ENCODE measurements at regions not wholly inside any gene's neighbourhood (a gene's known extent, or its start where the extent isn't known, plus 50 kb on each side); places are given as distances from the start of the nearest gene placed in this dataset.

DNA sequence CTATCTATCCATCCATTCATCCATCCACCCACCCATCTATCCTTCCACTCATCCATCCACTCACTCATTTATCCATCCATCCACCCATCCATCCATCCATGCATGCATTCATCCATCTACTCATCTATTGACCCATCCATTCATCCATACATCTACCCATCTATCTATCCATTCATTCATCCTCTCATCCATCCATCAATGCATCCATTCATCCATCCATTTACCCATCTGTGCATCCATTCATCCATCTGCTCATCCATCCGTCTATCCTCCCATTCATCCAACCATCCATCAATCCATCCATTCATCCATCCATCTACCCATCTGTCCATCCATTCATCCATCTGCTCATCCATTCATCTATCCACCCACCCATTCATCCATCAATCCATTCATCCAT is 224.5 kb upstream of the MAF start:
- no peak overlapping the region for H3K4me3 Mint-ChIP-seq
- no peaks in the 10 kb centered on the region for H3K36me3 Mint-ChIP-seq (ENCODE audit: low read depth)
- ATAC-seq (replicated peaks), result no peak
- H3K9me3 Mint-ChIP-seq, result no peaks in the 10 kb centered on the region
- no peak overlapping the region for H3K27ac Mint-ChIP-seq
- no peaks in the 10 kb centered on the region for H3K4me1 Mint-ChIP-seq
- H3K27me3 Mint-ChIP-seq, result peaks cover 4% of the 10 kb centered on the region

DNA sequence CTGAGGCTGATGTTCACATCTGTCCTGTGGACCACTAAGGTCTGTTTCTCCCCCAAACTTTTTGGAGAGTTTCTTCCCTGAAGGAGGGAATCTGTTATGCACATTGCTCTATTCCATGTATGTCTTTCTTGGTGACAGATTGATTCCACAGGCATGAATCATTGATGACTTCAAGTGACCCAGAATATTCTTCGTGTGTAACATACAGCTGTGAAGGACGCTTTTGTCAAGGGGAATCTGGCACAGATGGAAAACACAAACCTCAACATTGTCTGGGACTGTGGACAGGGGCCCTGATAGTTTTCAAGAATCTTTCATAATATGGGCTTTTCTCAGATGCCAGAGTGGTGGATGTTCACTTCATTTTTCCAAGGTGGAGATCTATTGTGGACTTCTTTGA is 223.1 kb upstream of the MAF start:
- H3K27ac Mint-ChIP-seq, result no peak overlapping the region
- ATAC-seq (replicated peaks), result peak; percentile 34
- H3K9me3 Mint-ChIP-seq, result no peaks in the 10 kb centered on the region
- H3K4me1 Mint-ChIP-seq, result no peaks in the 10 kb centered on the region
- no peaks in the 10 kb centered on the region for H3K36me3 Mint-ChIP-seq (ENCODE audit: low read depth)
- H3K4me3 Mint-ChIP-seq, result no peak overlapping the region
- no peaks in the 10 kb centered on the region for H3K27me3 Mint-ChIP-seq

DNA sequence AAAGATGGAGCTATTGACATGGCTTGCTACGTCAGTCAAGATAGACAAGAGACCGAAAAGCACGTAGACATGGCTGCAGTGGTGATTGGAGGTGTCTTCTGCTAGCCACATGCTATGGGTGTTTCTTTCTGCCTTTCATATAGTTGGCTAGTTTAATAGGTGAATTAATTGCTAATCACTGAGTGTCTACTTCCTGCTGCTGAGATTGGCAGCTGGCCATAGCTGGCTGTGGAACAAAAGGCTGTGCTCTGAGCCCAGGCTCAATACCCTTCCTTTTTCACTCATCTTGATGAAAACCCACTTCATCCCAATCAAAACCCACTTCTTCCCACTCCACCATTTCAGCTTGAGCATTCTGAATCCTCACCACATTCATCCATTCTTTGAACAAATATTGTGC is 221.4 kb upstream of the MAF start:
- Mint-ChIP-seq H3K36me3 (ENCODE audit: low read depth) (no peaks in the 10 kb centered on the region), H3K27ac (no peak overlapping the region), H3K9me3 (no peaks in the 10 kb centered on the region), H3K27me3 (no peaks in the 10 kb centered on the region), H3K4me3 (no peak overlapping the region), H3K4me1 (no peaks in the 10 kb centered on the region)
- no peak for ATAC-seq (replicated peaks)

DNA sequence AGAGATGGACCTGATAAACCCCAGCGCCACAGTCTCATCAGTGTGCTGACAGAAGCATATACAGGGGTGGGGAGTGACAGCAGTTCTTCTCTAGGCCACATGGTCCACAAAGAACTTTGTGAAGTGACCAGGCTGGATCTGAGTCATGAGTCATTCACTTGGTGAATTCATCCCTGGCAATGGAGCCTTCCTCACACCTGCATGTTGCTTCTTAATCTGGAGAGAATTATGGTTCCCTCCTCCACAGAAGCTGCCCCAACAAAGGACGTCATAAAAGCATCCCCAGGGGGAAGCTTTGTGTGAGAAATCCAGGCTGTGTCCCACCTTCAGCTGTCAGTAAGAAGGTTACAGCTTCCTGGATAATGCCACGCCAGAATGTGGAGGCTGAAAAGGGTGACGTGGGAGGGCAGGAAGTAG is 215.6 kb upstream of the MAF start:
- Mint-ChIP-seq H3K27ac (no peak overlapping the region), H3K36me3 (ENCODE audit: low read depth) (no peaks in the 10 kb centered on the region), H3K4me3 (no peak overlapping the region), H3K9me3 (no peaks in the 10 kb centered on the region), H3K27me3 (no peaks in the 10 kb centered on the region), H3K4me1 (no peaks in the 10 kb centered on the region)
- no peak for ATAC-seq (replicated peaks)

DNA sequence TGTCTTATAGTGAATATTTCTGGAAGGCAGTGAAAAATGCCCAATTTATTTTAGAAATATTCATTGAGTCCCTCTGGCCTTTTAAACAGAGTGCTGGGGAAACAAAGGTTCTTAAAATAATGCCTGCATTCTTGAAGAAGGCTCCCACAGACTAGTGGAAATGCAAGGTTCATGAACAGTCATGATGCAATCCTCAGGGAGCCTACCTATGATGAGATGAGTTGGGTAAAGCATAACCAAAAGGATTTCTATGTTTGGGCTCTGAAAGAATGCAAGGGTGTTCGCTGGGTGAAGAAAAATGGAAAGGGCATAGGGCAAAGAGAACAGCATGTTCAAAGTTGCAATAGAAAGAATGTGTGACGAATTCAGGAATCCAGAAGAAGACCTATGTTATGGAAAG is 214.5 kb upstream of the MAF start:
- ATAC-seq (replicated peaks), result no peak
- Mint-ChIP-seq H3K27ac (no peak overlapping the region), H3K9me3 (no peaks in the 10 kb centered on the region), H3K4me1 (no peaks in the 10 kb centered on the region), H3K27me3 (no peaks in the 10 kb centered on the region), H3K4me3 (no peak overlapping the region), H3K36me3 (ENCODE audit: low read depth) (no peaks in the 10 kb centered on the region)

DNA sequence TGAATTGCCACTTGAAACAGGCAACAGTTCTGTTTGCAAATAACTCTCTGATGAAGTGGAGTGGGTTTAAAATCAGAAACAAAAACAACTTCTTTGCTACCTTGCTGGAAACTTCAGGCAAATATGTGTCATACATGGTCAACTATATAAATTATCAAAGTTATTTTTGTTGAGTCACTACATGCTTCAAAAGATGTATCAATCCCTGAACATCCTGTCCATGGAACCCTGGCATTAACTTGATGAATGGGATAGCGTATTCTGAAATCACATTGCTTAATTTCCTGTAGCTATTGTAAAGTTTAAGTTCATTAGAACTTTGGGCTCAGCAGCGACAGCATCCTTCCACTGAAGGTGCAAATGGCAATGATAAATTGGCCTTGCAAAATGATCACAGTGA is 213.6 kb upstream of the MAF start:
- no peak overlapping the region for H3K4me3 Mint-ChIP-seq
- H3K36me3 Mint-ChIP-seq (ENCODE audit: low read depth), result no peaks in the 10 kb centered on the region
- no peak for ATAC-seq (replicated peaks)
- H3K9me3 Mint-ChIP-seq, result no peaks in the 10 kb centered on the region
- no peaks in the 10 kb centered on the region for H3K4me1 Mint-ChIP-seq
- peaks cover 5% of the 10 kb centered on the region for H3K27me3 Mint-ChIP-seq
- no peak overlapping the region for H3K27ac Mint-ChIP-seq

DNA sequence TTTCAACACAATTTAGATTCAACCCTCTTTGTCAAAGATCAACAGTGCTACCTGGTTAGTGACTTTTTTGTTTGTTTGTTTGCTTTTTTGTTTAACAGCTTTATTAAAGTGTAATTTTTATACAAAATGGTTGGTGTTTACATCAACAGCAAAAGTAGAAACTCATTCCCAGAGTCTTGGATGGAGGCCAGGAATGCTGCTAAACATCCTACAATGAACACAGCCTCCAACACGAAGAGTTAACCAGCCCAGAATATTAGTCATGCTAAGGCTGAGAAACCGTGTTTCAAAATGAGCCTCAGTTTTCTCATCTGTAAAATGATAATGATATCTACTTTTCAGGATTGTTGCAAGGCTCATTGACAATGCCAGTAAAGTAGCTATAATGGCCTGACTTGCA is 211.0 kb upstream of the MAF start:
- Mint-ChIP-seq H3K9me3 (no peaks in the 10 kb centered on the region), H3K4me3 (no peak overlapping the region), H3K27me3 (peaks cover 18% of the 10 kb centered on the region), H3K36me3 (ENCODE audit: low read depth) (no peaks in the 10 kb centered on the region), H3K4me1 (no peaks in the 10 kb centered on the region), H3K27ac (no peak overlapping the region)
- no peak for ATAC-seq (replicated peaks)

DNA sequence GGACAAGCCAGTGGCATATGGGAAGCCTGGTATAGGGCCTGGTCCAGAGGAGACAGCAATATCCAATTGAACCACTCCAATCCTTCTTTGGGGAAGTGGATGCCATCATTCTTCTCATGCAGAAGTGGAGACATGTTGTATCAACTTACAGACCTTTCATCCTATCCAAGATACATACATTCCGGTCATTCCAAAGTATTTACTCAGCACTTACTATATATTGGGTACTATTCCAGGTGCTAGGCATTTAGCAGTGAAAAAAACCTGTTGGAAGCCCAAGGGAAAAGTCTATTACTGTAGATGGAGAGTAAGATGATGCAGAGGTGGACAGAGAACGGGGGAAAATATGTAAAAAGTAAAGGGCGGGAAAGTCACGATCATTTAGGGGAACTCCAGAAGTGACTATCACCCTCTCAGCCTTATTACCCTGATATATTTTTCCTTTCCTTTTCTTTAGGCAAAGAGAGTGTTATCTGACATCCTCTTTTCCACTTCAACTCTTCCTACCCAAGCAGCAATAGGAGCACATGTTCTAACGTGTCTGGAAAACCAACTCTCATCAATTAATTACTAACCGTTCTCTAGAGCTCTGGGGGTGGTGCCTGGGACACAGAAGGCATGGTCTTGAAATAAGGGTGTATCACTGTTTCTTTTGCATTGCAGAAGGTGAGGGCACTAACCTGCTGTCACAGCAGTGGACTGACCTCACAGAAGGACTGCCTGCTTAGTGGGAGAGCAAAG is 210.1 kb upstream of the MAF start:
- H3K9me3 Mint-ChIP-seq, result no peaks in the 10 kb centered on the region
- H3K4me3 Mint-ChIP-seq, result no peak overlapping the region
- no peak for ATAC-seq (replicated peaks)
- peaks cover 24% of the 10 kb centered on the region for H3K27me3 Mint-ChIP-seq
- no peaks in the 10 kb centered on the region for H3K36me3 Mint-ChIP-seq (ENCODE audit: low read depth)
- no peaks in the 10 kb centered on the region for H3K4me1 Mint-ChIP-seq
- no peak overlapping the region for H3K27ac Mint-ChIP-seq

DNA sequence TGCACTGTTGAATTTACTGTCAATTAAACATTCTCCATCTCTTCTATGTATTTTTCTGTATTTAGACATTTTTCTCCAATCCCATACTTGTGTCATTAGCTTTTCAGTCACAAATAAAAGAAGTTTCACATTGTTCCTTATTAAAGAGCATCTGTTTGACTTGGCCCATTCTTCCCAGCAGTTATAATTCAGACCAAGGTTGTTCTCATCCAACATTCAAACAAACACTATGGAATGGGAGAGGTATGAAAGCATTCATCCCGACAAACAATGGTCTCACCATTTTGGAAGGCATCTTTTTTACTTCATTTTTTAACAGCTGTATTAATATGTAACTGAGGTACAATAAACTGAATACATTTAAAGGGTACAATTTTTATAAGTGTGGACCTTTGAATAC is 208.8 kb upstream of the MAF start:
- no peak overlapping the region for H3K4me3 Mint-ChIP-seq
- H3K27me3 Mint-ChIP-seq, result peaks cover 31% of the 10 kb centered on the region
- no peaks in the 10 kb centered on the region for H3K4me1 Mint-ChIP-seq
- no peaks in the 10 kb centered on the region for H3K36me3 Mint-ChIP-seq (ENCODE audit: low read depth)
- H3K27ac Mint-ChIP-seq, result no peak overlapping the region
- no peak for ATAC-seq (replicated peaks)
- no peaks in the 10 kb centered on the region for H3K9me3 Mint-ChIP-seq

DNA sequence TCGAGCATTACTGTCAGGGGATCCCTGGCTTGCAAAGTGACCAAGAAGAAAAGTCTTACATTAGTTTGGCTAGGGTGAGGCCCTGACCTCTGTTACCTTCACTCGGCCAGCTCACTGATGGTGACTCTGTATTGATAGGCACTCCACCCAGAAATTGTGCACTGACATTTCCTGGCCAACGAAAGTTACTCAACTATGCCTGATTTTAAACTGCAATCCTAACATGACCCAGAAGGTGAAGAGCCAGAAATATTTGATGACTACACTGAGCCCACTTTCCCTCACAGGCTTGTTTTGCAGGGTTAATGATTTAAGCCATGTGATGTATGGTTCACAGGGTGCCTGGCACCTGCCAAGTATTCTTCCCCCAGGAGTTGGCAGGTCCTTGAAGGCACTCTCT is 208.2 kb upstream of the MAF start:
- Mint-ChIP-seq H3K4me3 (no peak overlapping the region), H3K9me3 (no peaks in the 10 kb centered on the region), H3K36me3 (ENCODE audit: low read depth) (no peaks in the 10 kb centered on the region), H3K27me3 (peaks cover 31% of the 10 kb centered on the region), H3K27ac (no peak overlapping the region), H3K4me1 (no peaks in the 10 kb centered on the region)
- no peak for ATAC-seq (replicated peaks)

DNA sequence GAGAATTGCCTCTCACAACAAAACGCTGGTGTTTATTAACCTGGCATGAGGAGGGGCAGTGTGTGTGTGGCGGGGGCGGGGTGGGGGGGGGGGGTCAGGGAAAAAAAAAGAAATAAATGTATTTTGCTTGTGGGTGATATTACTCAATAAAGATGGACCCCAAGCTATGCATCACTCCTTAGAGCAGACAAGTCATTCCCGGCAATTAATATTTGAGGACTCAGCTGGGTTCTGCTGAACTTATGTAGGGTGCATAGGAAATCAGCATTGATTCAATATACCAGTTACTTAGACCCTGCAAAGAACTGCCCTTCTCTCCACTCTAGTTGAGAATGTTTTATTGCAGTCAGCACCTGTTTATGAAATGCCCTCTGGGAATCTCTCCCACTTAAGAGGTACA is 206.2 kb upstream of the MAF start:
- Mint-ChIP-seq H3K4me1 (no peaks in the 10 kb centered on the region), H3K27me3 (peaks cover 38% of the 10 kb centered on the region), H3K36me3 (ENCODE audit: low read depth) (no peaks in the 10 kb centered on the region), H3K27ac (no peak overlapping the region), H3K4me3 (no peak overlapping the region), H3K9me3 (no peaks in the 10 kb centered on the region)
- no peak for ATAC-seq (replicated peaks)

DNA sequence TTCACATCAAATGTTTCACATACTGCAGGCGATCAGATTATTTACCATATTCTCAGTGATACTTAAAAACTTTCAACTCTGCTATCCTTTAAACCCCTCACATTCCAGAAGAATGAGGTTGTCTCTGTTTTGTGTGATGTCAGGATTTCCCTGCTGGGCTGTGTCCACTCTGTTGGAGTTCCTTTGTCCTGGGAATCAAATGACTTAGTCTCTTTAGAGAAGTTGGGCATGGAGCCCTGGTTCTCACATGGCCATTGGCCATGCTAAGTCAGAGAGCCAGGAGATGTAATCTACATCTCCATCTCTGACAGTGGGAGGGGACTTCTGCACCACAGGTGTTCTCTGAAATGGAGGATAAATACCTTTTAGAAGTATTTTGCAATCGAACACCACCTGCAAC is 205.1 kb upstream of the MAF start:
- no peak for ATAC-seq (replicated peaks)
- Mint-ChIP-seq H3K4me3 (no peak overlapping the region), H3K27me3 (peaks cover 40% of the 10 kb centered on the region), H3K4me1 (no peaks in the 10 kb centered on the region), H3K27ac (no peak overlapping the region), H3K36me3 (ENCODE audit: low read depth) (no peaks in the 10 kb centered on the region), H3K9me3 (no peaks in the 10 kb centered on the region)

DNA sequence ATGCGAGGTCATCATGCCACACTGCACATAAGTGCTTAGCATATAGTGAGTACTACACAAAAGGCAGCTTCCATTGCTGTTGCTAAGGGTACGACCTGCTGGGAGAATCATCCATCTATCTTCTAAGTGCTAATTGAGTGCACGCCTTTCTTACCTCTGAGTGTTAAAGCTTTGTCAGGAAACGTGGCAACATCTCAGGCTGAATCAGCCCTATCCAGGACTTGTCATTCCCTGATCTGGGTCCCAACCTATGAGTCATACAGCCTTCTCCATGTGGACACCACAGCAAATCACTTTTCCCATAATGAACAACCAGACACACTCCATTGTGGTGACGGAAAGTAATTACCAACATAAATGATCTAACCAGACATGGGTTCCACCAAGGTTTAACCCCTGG is 201.1 kb upstream of the MAF start:
- H3K27ac Mint-ChIP-seq, result no peak overlapping the region
- no peaks in the 10 kb centered on the region for H3K36me3 Mint-ChIP-seq (ENCODE audit: low read depth)
- peaks cover 23% of the 10 kb centered on the region for H3K27me3 Mint-ChIP-seq
- ATAC-seq (replicated peaks), result no peak
- no peaks in the 10 kb centered on the region for H3K9me3 Mint-ChIP-seq
- no peaks in the 10 kb centered on the region for H3K4me1 Mint-ChIP-seq
- no peak overlapping the region for H3K4me3 Mint-ChIP-seq

DNA sequence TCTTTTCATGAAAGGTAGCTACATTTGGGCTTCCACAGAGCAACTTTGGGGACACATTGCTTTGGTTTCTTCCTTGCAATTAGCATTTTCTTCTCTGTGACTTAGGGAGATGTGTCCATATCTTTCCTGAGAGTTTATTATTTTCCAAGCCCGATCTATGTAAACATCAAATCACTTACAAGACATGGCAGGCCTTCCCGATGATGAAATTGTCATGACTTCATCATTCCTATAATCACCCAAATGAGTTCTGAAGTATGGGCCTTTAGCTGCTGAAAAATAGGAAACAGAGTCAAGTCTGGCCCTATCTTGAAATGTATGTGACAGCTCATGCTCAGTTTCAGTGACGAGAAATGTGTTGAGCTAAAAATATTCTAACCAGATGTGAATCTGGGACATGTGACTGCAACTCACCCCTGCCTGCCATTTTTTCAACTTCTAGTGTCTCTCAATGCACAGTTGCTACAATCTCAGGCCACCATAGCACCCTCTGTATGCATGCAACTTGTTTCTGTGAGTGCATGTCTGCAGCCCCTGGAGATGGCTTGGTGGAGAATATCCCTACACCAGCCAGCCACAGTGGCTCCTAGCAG is 199.6 kb upstream of the MAF start:
- no peak for ATAC-seq (replicated peaks)
- Mint-ChIP-seq H3K36me3 (ENCODE audit: low read depth) (no peaks in the 10 kb centered on the region), H3K27me3 (peaks cover 16% of the 10 kb centered on the region)

DNA sequence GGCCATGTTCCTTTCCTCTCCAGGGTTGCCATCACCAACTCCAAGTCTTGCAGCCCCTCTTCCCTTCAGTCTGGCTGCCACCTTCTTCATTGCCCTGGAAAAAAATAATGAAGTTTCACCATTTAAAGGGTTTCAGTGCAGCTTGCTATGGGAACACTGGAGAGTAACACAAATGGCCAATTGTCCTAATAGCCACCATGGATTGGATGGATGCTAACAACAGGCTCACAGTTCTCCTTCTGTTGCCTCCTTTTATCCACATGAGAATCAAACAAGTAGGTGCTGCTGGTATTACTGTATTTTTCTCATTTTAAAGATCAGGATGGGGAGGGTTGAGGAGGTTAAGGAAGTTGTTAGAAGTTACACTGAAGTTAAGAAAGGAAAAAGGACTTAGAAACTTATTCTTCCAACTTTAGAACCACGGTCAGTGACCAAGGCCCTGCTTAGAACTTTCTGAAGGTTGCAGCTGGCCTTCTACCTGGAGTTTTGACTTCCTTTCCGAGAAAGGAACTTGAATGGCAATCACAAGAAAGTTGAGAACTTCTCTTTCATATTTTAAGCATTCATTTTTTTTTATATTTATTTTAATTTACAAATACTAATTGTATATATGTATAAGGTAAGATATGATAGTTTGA is 198.0 kb upstream of the MAF start:
- Mint-ChIP-seq H3K4me3 (no peak overlapping the region), H3K36me3 (ENCODE audit: low read depth) (no peaks in the 10 kb centered on the region), H3K9me3 (no peaks in the 10 kb centered on the region), H3K4me1 (no peaks in the 10 kb centered on the region), H3K27ac (no peak overlapping the region), H3K27me3 (peaks cover 16% of the 10 kb centered on the region)
- ATAC-seq (replicated peaks), result no peak

More for the DNA sequence above, 199.6 kb upstream of the MAF start:
- Mint-ChIP-seq H3K27ac (no peak overlapping the region), H3K4me3 (no peak overlapping the region), H3K4me1 (no peaks in the 10 kb centered on the region), H3K9me3 (no peaks in the 10 kb centered on the region)
